ENCODE measurements at regions not wholly inside any gene's neighbourhood (a gene's known extent, or its start where the extent isn't known, plus 50 kb on each side); places are given as distances from the start of the nearest gene placed in this dataset.
A peak's percentile ranks its signal among the peaks of the same experiment; 100 is the strongest.

DNA sequence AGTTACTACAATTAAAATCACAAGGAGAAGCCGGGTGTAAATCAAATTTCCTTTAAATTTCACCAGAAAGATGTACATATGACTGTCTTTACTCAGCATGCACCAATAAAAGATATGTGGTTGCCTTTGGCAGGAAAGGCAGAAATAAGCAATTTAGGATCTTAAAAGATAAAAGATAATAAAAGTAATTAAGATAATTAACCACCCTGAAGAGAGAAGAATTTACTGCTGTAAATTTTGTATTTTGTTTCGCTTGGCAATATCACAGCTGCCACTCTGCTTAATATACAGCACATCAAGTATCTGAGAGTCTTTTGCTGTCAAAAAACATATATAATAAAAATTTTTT lies 411.9 kb downstream of the MN1 start:
- H3K27me3 ChIP-seq: peaks cover 0 to 7% of the 10 kb centered on the region in 2 donors
- no peak overlapping the region for H3K27ac ChIP-seq
- no peaks in the 10 kb centered on the region for H3K36me3 ChIP-seq
- TF ChIP-seq, protein P1, sequence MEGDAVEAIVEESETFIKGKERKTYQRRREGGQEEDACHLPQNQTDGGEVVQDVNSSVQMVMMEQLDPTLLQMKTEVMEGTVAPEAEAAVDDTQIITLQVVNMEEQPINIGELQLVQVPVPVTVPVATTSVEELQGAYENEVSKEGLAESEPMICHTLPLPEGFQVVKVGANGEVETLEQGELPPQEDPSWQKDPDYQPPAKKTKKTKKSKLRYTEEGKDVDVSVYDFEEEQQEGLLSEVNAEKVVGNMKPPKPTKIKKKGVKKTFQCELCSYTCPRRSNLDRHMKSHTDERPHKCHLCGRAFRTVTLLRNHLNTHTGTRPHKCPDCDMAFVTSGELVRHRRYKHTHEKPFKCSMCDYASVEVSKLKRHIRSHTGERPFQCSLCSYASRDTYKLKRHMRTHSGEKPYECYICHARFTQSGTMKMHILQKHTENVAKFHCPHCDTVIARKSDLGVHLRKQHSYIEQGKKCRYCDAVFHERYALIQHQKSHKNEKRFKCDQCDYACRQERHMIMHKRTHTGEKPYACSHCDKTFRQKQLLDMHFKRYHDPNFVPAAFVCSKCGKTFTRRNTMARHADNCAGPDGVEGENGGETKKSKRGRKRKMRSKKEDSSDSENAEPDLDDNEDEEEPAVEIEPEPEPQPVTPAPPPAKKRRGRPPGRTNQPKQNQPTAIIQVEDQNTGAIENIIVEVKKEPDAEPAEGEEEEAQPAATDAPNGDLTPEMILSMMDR (IDR thresholded peaks at IDR 0.05): no peak
- H3K9me3 ChIP-seq: no peaks in the 10 kb centered on the region
- no peak for DNase-seq
- no peak overlapping the region for H3K4me3 ChIP-seq
- intact Hi-C loops (cut with DNase I; ENCODE audit: low total_unique reads): no loop called here
- peaks cover 0 to 14% (median 9%) of the 10 kb centered on the region in 4 donors for H3K4me1 ChIP-seq

DNA sequence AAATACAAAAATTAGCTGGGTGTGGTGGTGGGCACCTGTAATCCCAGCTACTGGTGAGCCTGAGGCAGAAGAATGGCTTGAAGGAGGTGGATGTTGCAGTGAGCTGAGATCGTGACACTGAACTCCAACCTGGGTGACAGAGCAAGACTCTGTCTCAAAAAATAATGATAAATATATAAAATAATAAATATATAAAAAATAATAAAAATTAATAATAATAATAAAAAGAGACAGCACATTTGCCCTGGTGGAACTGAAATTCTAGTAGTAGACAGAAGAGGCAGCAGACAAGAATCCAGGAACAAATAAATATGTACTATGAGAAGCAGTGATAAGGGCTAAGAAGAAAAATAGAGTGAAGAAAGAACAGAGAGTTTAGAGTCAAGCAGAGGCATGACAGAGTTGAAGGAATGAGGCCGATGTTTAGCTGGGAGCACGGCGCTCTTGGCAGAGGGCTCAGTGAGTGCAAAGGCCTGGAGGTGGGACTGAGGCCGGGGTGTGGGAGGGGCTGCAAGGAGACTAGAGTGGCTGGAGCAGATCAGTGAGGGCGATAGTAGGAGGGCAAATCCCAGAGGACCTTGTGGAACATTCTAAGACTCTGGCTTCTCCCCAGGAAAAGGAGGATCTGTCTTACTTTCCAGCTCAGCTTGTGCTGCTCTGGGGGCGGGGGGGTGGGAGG lies 410.3 kb downstream of the MN1 start:
- H3K9me3 ChIP-seq: no peaks in the 10 kb centered on the region
- peak; percentile 55 to 79 for DNase-seq
- H3K36me3 ChIP-seq: no peaks in the 10 kb centered on the region
- peak overlapping the region in 1 of 2 donors; percentile 25 for H3K27ac ChIP-seq
- intact Hi-C loops (cut with DNase I; ENCODE audit: low total_unique reads): no loop called here
- H3K4me3 ChIP-seq: no peak overlapping the region
- TF ChIP-seq, protein P1 (IDR thresholded peaks at IDR 0.05): no peak
- peaks cover 0 to 14% (median 9%) of the 10 kb centered on the region in 4 donors for H3K4me1 ChIP-seq
- H3K27me3 ChIP-seq: no peaks in the 10 kb centered on the region

DNA sequence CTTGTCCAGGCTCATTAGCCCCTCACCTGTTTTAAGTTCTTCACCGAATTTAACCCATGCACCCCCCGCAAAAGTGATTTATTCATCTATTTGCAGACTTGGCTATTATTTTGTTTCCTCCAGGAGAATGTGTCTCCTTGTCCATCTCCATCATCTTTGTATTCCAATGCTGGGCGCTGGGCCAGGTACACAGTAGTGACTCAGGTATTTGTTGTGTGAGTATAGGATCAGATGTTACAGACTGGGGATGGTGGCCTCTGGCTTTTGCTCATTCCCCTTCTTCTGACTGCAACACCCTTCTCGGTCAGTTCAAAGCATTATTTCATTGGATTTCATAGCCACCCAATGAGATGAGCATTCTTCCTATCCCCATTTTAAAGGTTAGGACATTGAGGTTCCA lies 408.2 kb downstream of the MN1 start:
- no peaks in the 10 kb centered on the region for H3K9me3 ChIP-seq
- no peak overlapping the region for H3K27ac ChIP-seq
- TF ChIP-seq, protein P1 (IDR thresholded peaks at IDR 0.05): no peak
- intact Hi-C loops (cut with DNase I; ENCODE audit: low total_unique reads): no loop called here
- H3K4me3 ChIP-seq: no peak overlapping the region
- no peaks in the 10 kb centered on the region for H3K36me3 ChIP-seq
- DNase-seq: peak in 1 of 2 donors; percentile 25
- H3K27me3 ChIP-seq: no peaks in the 10 kb centered on the region
- peaks cover 0 to 14% (median 9%) of the 10 kb centered on the region in 4 donors for H3K4me1 ChIP-seq

DNA sequence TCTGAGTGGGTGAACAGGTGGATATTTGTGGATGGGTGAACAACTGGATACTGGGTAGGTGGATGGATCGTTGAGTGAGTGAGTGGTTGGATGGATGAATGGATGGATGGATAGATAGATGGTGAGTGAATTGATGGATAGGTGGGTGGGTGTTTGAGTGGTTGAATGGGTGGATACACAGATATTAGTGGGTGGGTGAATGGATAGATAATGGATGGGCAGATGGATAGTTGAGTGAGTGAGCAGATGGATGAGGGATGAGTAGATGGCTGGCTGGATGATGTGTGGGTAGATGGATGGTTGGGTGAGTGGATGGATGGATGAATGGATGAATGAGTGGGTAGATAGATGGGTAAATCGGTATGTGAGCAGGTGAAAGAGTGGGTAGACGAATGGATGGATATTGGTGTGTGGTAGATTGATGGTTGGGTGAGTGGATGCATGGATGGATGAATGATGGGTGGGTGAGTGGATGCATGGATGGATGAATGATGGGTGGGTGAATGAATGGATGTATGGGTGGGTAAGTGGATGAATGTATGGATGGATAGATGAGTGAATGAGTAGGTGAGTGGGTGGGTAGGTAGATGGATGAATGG lies 406.7 kb downstream of the MN1 start:
- intact Hi-C loops (cut with DNase I; ENCODE audit: low total_unique reads): no loop called here

DNA sequence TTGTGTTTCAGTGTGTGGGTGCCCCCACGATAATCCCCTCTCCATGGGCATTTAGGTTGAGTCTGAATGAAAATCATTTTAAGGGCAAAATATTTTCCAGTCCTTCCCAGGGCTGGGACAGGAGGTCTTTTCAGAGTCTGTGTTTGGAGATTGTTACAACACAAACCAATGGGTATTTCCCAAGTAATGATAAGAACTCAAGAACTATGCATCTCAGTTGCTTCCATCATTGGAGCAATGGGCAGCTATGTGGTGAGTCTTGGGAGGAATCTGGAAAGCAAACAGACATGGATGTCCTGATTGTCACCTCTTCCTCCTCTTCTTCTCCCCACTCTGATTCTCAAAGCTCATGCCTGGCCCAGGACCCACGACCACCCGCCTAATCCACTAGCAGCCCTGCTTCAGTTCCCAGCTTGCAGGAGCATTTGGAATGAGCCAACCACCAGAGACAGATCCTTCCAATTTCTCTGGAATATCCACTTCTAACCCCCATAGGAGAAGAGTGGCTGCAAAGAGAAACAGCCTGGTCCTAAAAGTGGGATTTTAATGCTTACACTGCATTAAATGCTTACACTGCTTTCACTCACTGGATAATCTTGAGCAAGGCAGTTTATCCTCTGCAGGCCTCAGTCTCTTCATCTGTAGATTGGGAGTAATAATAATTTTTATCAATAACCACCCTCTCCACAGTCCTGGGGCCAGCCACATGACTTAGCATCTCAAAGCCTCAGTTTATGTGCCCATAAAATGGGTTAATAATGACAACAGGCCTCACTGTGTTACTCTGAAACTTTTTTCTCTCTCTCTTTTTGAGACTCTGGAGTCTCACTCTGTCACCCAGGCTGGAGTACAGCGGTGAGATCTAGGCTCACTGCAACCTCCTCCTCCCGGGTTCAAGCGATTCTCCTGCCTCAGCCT lies 404.3 kb downstream of the MN1 start:
- H3K4me3 ChIP-seq: no peak overlapping the region
- intact Hi-C loops (cut with DNase I; ENCODE audit: low total_unique reads): no loop called here
- no peaks in the 10 kb centered on the region for H3K4me1 ChIP-seq
- no peaks in the 10 kb centered on the region for H3K36me3 ChIP-seq
- no peak overlapping the region for H3K27ac ChIP-seq
- H3K27me3 ChIP-seq: no peaks in the 10 kb centered on the region
- H3K9me3 ChIP-seq: no peaks in the 10 kb centered on the region
- TF ChIP-seq, protein P1 (IDR thresholded peaks at IDR 0.05): no peak
- no peak for DNase-seq

More for the DNA sequence above, 406.7 kb downstream of the MN1 start:
- H3K9me3 ChIP-seq: no peaks in the 10 kb centered on the region
- DNase-seq: no peak
- TF ChIP-seq, protein P1 (IDR thresholded peaks at IDR 0.05): no peak
- no peaks in the 10 kb centered on the region for H3K36me3 ChIP-seq
- H3K27ac ChIP-seq: no peak overlapping the region
- peaks cover 0 to 14% (median 9%) of the 10 kb centered on the region in 4 donors for H3K4me1 ChIP-seq
- no peaks in the 10 kb centered on the region for H3K27me3 ChIP-seq
- no peak overlapping the region for H3K4me3 ChIP-seq

Measured in tibial artery (tissue), 4 donors.